ENCODE measurements at regions not wholly inside any gene's neighbourhood (a gene's known extent, or its start where the extent isn't known, plus 50 kb on each side); places are given as distances from the start of the nearest gene placed in this dataset.

GRCh38 chr12:91681751-91682150 lies 463.9 kb downstream of the BTG1 start:
- no peak overlapping the region for H3K27ac ChIP-seq (ENCODE audit: low read depth in 1 of 2, low read length in 2 of 2)
- no peaks in the 10 kb centered on the region for H3K36me3 ChIP-seq (ENCODE audit: control insufficient read depth in 4 of 4, insufficient read depth in 3 of 4, low read depth in 1 of 4, low read length in 3 of 4)
- no peak for TF ChIP-seq JUND (IDR thresholded peaks at IDR 0.05)
- no peak for TF ChIP-seq ZBTB33 (IDR thresholded peaks at IDR 0.05)
- TF ChIP-seq CTCF (IDR thresholded peaks at IDR 0.05; ENCODE audit: low read depth, low read length, missing input control), result no peak
- TF ChIP-seq HNF4A (conservative IDR thresholded peaks at IDR 0.05), result no peak
- TF ChIP-seq GABPA (IDR thresholded peaks at IDR 0.05 in 1 of 2, conservative IDR thresholded peaks at IDR 0.05 in 1 of 2), result no peak
- no peak for TF ChIP-seq TAF1 (conservative IDR thresholded peaks at IDR 0.05)
- TF ChIP-seq FOXA2 (IDR thresholded peaks at IDR 0.05), result no peak
- TF ChIP-seq, protein P1, sequence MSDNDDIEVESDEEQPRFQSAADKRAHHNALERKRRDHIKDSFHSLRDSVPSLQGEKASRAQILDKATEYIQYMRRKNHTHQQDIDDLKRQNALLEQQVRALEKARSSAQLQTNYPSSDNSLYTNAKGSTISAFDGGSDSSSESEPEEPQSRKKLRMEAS (IDR thresholded peaks at IDR 0.05), result no peak
- H3K4me1 ChIP-seq (ENCODE audit: control insufficient read depth in 4 of 4, insufficient read depth in 4 of 4, low read length in 3 of 4), result no peaks in the 10 kb centered on the region
- 86% methylated on average over 11 of the region's 11 CpGs for WGBS
- no peaks in the 10 kb centered on the region for H3K9me3 ChIP-seq (ENCODE audit: control insufficient read depth in 4 of 4, low read length in 3 of 4)
- no peak for DNase-seq (ENCODE audit: low spot score)
- no peak overlapping the region for H3K4me3 ChIP-seq (ENCODE audit: low read depth in 1 of 3, low read length in 3 of 3)
- no peak overlapping the region for H3K9ac ChIP-seq (ENCODE audit: low read depth in 1 of 2, low read length in 2 of 2)
- no peaks in the 10 kb centered on the region for H3K27me3 ChIP-seq (ENCODE audit: control insufficient read depth in 4 of 4, insufficient read depth in 4 of 4, low read length in 3 of 4)

GRCh38 chr12:91680864-91681263 lies 464.8 kb downstream of the BTG1 start:
- Histone ChIP-seq H3K27me3 (ENCODE audit: control insufficient read depth in 4 of 4, insufficient read depth in 4 of 4, low read length in 3 of 4) (no peaks in the 10 kb centered on the region), H3K4me3 (ENCODE audit: low read depth in 1 of 3, low read length in 3 of 3) (no peak overlapping the region), H3K9me3 (ENCODE audit: control insufficient read depth in 4 of 4, low read length in 3 of 4) (no peaks in the 10 kb centered on the region), H3K9ac (ENCODE audit: low read depth in 1 of 2, low read length in 2 of 2) (no peak overlapping the region), H3K27ac (ENCODE audit: low read depth in 1 of 2, low read length in 2 of 2) (no peak overlapping the region), H3K4me1 (ENCODE audit: control insufficient read depth in 4 of 4, insufficient read depth in 4 of 4, low read length in 3 of 4) (no peaks in the 10 kb centered on the region), H3K36me3 (ENCODE audit: control insufficient read depth in 4 of 4, insufficient read depth in 3 of 4, low read depth in 1 of 4, low read length in 3 of 4) (no peaks in the 10 kb centered on the region)
- DNase-seq (ENCODE audit: low spot score), result no peak
- TF ChIP-seq YY1 (IDR thresholded peaks at IDR 0.05) (no peak), HNF4G (IDR thresholded peaks at IDR 0.05) (no peak), CTCF (IDR thresholded peaks at IDR 0.05; ENCODE audit: low read depth, low read length, missing input control) (no peak), REST (IDR thresholded peaks at IDR 0.05) (no peak), HNF4A (conservative IDR thresholded peaks at IDR 0.05) (no peak), EGR1 (IDR thresholded peaks at IDR 0.05; ENCODE audit: low read depth in 2 of 2) (no peak), ZBTB33 (IDR thresholded peaks at IDR 0.05) (no peak)
- TF ChIP-seq, protein P1 (IDR thresholded peaks at IDR 0.05), result no peak
- WGBS, result 87% methylated on average over 2 of the region's 2 CpGs

Measured in liver (tissue), 8 donors.